Uterus (tissue), 2 donors: ENCODE measurements at regions not wholly inside any gene's neighbourhood (a gene's known extent, or its start where the extent isn't known, plus 50 kb on each side); places are given as distances from the start of the nearest gene placed in this dataset.

Experiments
- POLR2A ChIP-seq, 2 donors: fragments of 450-650 bp; IDR thresholded peaks; one replicate each; pipeline ENCODE4 v1.6.1; 2016; ENCODE audit warnings: antibody characterized with exemption in 2 of 2, mild to moderate bottlenecking in 1 of 2, moderate library complexity in 1 of 2
- TF ChIP-seq, protein P1 (sequence below), 4 experiments: fragments of 200-600 bp in 2 of 4; fragments of 450-650 bp in 2 of 4; sonication (generic) in 2 of 4; IDR thresholded peaks; one replicate each; pipeline ENCODE4 v1.5.1; 2016 to 2019; ENCODE audit warnings: antibody characterized with exemption in 4 of 4, mild to moderate bottlenecking in 2 of 4, moderate library complexity in 1 of 4

DNA sequence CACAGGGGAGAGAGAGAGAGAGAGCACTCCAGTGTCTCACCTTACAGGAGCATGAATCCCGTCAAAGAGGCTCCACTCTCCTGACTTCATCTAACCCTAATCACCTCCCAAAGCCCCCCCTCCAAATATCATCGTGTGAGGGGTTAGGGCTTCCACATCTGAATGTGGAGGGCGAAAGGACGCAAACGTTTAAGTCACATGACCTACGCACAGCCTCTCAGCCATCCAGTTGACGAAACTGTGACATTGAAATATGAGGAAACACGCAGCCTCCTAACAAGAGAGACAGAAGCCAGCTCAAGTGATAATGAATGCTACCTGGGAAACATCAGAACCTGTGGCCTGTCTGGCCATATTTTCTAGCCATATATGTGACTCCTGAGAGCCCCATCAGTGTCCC, 63.7 kb downstream of the MATN1 start:
- TF ChIP-seq, protein P1, sequence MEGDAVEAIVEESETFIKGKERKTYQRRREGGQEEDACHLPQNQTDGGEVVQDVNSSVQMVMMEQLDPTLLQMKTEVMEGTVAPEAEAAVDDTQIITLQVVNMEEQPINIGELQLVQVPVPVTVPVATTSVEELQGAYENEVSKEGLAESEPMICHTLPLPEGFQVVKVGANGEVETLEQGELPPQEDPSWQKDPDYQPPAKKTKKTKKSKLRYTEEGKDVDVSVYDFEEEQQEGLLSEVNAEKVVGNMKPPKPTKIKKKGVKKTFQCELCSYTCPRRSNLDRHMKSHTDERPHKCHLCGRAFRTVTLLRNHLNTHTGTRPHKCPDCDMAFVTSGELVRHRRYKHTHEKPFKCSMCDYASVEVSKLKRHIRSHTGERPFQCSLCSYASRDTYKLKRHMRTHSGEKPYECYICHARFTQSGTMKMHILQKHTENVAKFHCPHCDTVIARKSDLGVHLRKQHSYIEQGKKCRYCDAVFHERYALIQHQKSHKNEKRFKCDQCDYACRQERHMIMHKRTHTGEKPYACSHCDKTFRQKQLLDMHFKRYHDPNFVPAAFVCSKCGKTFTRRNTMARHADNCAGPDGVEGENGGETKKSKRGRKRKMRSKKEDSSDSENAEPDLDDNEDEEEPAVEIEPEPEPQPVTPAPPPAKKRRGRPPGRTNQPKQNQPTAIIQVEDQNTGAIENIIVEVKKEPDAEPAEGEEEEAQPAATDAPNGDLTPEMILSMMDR (IDR thresholded peaks at IDR 0.05): no peak
- no peak for TF ChIP-seq POLR2A (IDR thresholded peaks at IDR 0.05)
